Astrocyte (in vitro differentiated cells and primary cell): ENCODE measurements at regions not wholly inside any gene's neighbourhood (a gene's known extent, or its start where the extent isn't known, plus 50 kb on each side); places are given as distances from the start of the nearest gene placed in this dataset.

Experiments used
- DNase-seq: peaks from one replicate; pipeline ENCODE4 v3.0.0-alpha.2; 2010; ENCODE audit warnings: low read depth
- FAIRE-seq: peaks from 2 replicates; lab custom pipeline; 2011; peaks lifted over from hg19 to GRCh38; lab: Jason Lieb, UNC
- H2AFZ ChIP-seq: 2 replicates; pipeline ENCODE4 v1.6.0; 2012; ENCODE audit warnings: low read depth, low read length, inconsistent platforms
- H3K27ac ChIP-seq: 2 replicates; pipeline ENCODE4 v1.5.1; 2011; ENCODE audit warnings: low read depth, low read length, inconsistent platforms
- H3K27me3 ChIP-seq: 2 replicates; pipeline ENCODE4 v1.6.0; 2011; ENCODE audit warnings: low read length, inconsistent platforms; ENCODE audit not compliant: insufficient read depth
- H3K36me3 ChIP-seq: 2 replicates; pipeline ENCODE4 v1.5.1; 2011; ENCODE audit warnings: low read length, inconsistent platforms; ENCODE audit not compliant: insufficient read depth
- H3K4me1 ChIP-seq: 2 replicates; pipeline ENCODE4 v1.5.1; 2011; ENCODE audit warnings: low read length, inconsistent platforms; ENCODE audit not compliant: insufficient read depth
- H3K4me2 ChIP-seq: 2 replicates; pipeline ENCODE4 v1.6.0; 2012; ENCODE audit warnings: low read length, inconsistent platforms
- H3K4me3 ChIP-seq: 2 replicates; pipeline ENCODE4 v1.5.1; 2011; ENCODE audit warnings: low read depth, mild to moderate bottlenecking, low read length, inconsistent platforms; ENCODE audit not compliant: insufficient read depth
- H3K79me2 ChIP-seq: 2 replicates; pipeline ENCODE4 v1.6.0; 2012; ENCODE audit warnings: mild to moderate bottlenecking, low read length, inconsistent platforms; ENCODE audit not compliant: insufficient read depth
- H3K9ac ChIP-seq: 2 replicates; pipeline ENCODE4 v1.6.0; 2012; ENCODE audit warnings: mild to moderate bottlenecking, low read length, inconsistent platforms
- H3K9me3 ChIP-seq: 2 replicates; pipeline ENCODE4 v1.5.1; 2012; ENCODE audit warnings: low read depth, mild to moderate bottlenecking, low read length, inconsistent platforms; ENCODE audit not compliant: insufficient read depth
- H4K20me1 ChIP-seq: 2 replicates; pipeline ENCODE4 v1.6.0; 2012; ENCODE audit warnings: low read length, inconsistent platforms; ENCODE audit not compliant: insufficient read depth
- H3K27ac Mint-ChIP-seq: one replicate; pipeline ENCODE4 v1.8.0; 2021; ENCODE audit warnings: mild to moderate bottlenecking, mixed read lengths; ENCODE audit not compliant: unreplicated experiment
- H3K27me3 Mint-ChIP-seq: one replicate; pipeline ENCODE4 v1.8.0; 2021; ENCODE audit warnings: low read depth, mixed read lengths; ENCODE audit not compliant: unreplicated experiment
- H3K36me3 Mint-ChIP-seq: one replicate; pipeline ENCODE4 v1.8.0; 2021; ENCODE audit warnings: low read depth, mixed read lengths; ENCODE audit not compliant: unreplicated experiment
- H3K4me1 Mint-ChIP-seq: one replicate; pipeline ENCODE4 v1.8.0; 2021; ENCODE audit warnings: low read depth, mixed read lengths; ENCODE audit not compliant: unreplicated experiment
- H3K4me3 Mint-ChIP-seq: one replicate; pipeline ENCODE4 v1.8.0; 2021; ENCODE audit warnings: mild to moderate bottlenecking, moderate library complexity, mixed read lengths; ENCODE audit not compliant: unreplicated experiment
- H3K9me3 Mint-ChIP-seq: one replicate; pipeline ENCODE4 v1.8.0; 2021; ENCODE audit warnings: mild to moderate bottlenecking, mixed read lengths; ENCODE audit not compliant: unreplicated experiment
- CTCF ChIP-seq: IDR thresholded peaks from 2 replicates; pipeline ENCODE4 v1.5.1; 2011; ENCODE audit warnings: low read depth, mild to moderate bottlenecking, inconsistent platforms, low read length, moderate library complexity; ENCODE audit not compliant: insufficient read depth
- EZH2 ChIP-seq: IDR thresholded peaks from 2 replicates; pipeline ENCODE4 v1.6.1; 2012; ENCODE audit warnings: mild to moderate bottlenecking, low read length, inconsistent platforms; ENCODE audit not compliant: insufficient read depth

- H3K27ac ChIP-seq = no peak overlapping the region
- no peak for DNase-seq
Measured at GRCh38 chr2:19739256-19739655, 162.5 kb downstream of the TTC32 start.

GRCh38 chr2:19738707-19739106, 163.1 kb downstream of the TTC32 start:
- Mint-ChIP-seq H3K9me3 (no peaks in the 10 kb centered on the region), H3K27me3 (peaks cover 9% of the 10 kb centered on the region), H3K4me1 (peaks cover 1% of the 10 kb centered on the region), H3K4me3 (no peak overlapping the region), H3K36me3 (no peaks in the 10 kb centered on the region), H3K27ac (no peak overlapping the region)
- no peaks in the 10 kb centered on the region for H3K27me3 ChIP-seq
- H3K4me2 ChIP-seq = peak overlapping the region; percentile 30
- DNase-seq = no peak
- H3K79me2 ChIP-seq = no peaks in the 10 kb centered on the region
- FAIRE-seq = peak; percentile 26
- H2AFZ ChIP-seq = peak overlapping the region; percentile 44
- no peaks in the 10 kb centered on the region for H4K20me1 ChIP-seq
- H3K36me3 ChIP-seq = no peaks in the 10 kb centered on the region
- TF ChIP-seq CTCF (no peak), EZH2 (no peak)
- no peak overlapping the region for H3K4me3 ChIP-seq
- no peak overlapping the region for H3K27ac ChIP-seq
- no peak overlapping the region for H3K9ac ChIP-seq
- peaks cover 2% of the 10 kb centered on the region for H3K4me1 ChIP-seq
- no peaks in the 10 kb centered on the region for H3K9me3 ChIP-seq

More at GRCh38 chr2:19739256-19739655, 162.5 kb downstream of the TTC32 start:
- Histone ChIP-seq H3K4me1 (no peaks in the 10 kb centered on the region), H3K9me3 (no peaks in the 10 kb centered on the region), H3K4me2 (no peak overlapping the region), H4K20me1 (no peaks in the 10 kb centered on the region), H3K9ac (no peak overlapping the region), H2AFZ (no peak overlapping the region), H3K79me2 (no peaks in the 10 kb centered on the region), H3K36me3 (no peaks in the 10 kb centered on the region), H3K4me3 (no peak overlapping the region), H3K27me3 (no peaks in the 10 kb centered on the region)
- no peak for FAIRE-seq
- no peak overlapping the region for H3K27ac Mint-ChIP-seq
- no peaks in the 10 kb centered on the region for H3K4me1 Mint-ChIP-seq
- no peaks in the 10 kb centered on the region for H3K9me3 Mint-ChIP-seq
- no peaks in the 10 kb centered on the region for H3K36me3 Mint-ChIP-seq
- TF ChIP-seq CTCF (no peak), EZH2 (no peak)
- H3K4me3 Mint-ChIP-seq = no peak overlapping the region
- peaks cover 11% of the 10 kb centered on the region for H3K27me3 Mint-ChIP-seq

GRCh38 chr2:19736191-19736831, 165.5 kb downstream of the TTC32 start:
- Histone ChIP-seq H3K36me3 (no peaks in the 10 kb centered on the region), H3K4me3 (no peak overlapping the region), H3K27me3 (peaks cover 5% of the 10 kb centered on the region), H3K4me2 (no peak overlapping the region), H2AFZ (no peak overlapping the region), H4K20me1 (no peaks in the 10 kb centered on the region), H3K9ac (no peak overlapping the region), H3K27ac (no peak overlapping the region), H3K9me3 (no peaks in the 10 kb centered on the region), H3K4me1 (peaks cover 5% of the 10 kb centered on the region), H3K79me2 (no peaks in the 10 kb centered on the region)
- FAIRE-seq (no peak), DNase-seq (no peak)
- TF ChIP-seq CTCF (no peak), EZH2 (no peak)
- H3K9me3 Mint-ChIP-seq = peaks cover 2% of the 10 kb centered on the region
- no peak overlapping the region for H3K4me3 Mint-ChIP-seq
- no peaks in the 10 kb centered on the region for H3K36me3 Mint-ChIP-seq
- peaks cover 17% of the 10 kb centered on the region for H3K27me3 Mint-ChIP-seq
- peaks cover 2% of the 10 kb centered on the region for H3K4me1 Mint-ChIP-seq
- no peak overlapping the region for H3K27ac Mint-ChIP-seq
